ENCODE measurements at regions not wholly inside any gene's neighbourhood (a gene's known extent, or its start where the extent isn't known, plus 50 kb on each side); places are given as distances from the start of the nearest gene placed in this dataset.

GRCh38 chr6:98117068-98117467, 717.3 kb upstream of the POU3F2 start:
- CTCF ChIA-PET = no interaction called here
- Histone ChIP-seq H3K9me3 (replicated peaks; ENCODE audit: control insufficient read depth, insufficient read depth, low read length) (no peaks in the 10 kb centered on the region), H3K79me2 (ENCODE audit: control insufficient read depth, insufficient read depth, low read length) (no peaks in the 10 kb centered on the region), H3K27me3 (replicated peaks in 1 of 2; ENCODE audit: control insufficient read depth in 2 of 2, insufficient read depth in 2 of 2, low read length in 1 of 2) (no peaks in the 10 kb centered on the region), H4K20me1 (ENCODE audit: control insufficient read depth, insufficient read depth) (no peaks in the 10 kb centered on the region), H3K4me1 (ENCODE audit: control insufficient read depth, insufficient read depth, low read length) (no peaks in the 10 kb centered on the region), H3K9ac (ENCODE audit: control insufficient read depth, insufficient read depth, low read length) (no peak overlapping the region), H3K27ac (ENCODE audit: control insufficient read depth, insufficient read depth) (no peak overlapping the region), H2AFZ (ENCODE audit: control insufficient read depth, low read depth, low read length) (no peak overlapping the region), H3K36me3 (ENCODE audit: control insufficient read depth in 2 of 2, insufficient read depth in 2 of 2, low read length in 1 of 2) (no peaks in the 10 kb centered on the region), H3K4me3 (no peak overlapping the region), H3K4me2 (ENCODE audit: control insufficient read depth, insufficient read depth) (no peak overlapping the region)
- no TSS peak for BruUV-seq (replicated peaks)
- DNase-seq (ENCODE audit: low read depth, low spot score) (no peak), FAIRE-seq (no peak), ATAC-seq (no peak)
- SMC1A ChIA-PET (ENCODE audit: uncharacterized antibody, unreplicated experiment) = no interaction called here
- intact Hi-C loops (cut with micrococcal nuclease; ENCODE audit: unreplicated experiment) = no loop called here
- WGBS (ENCODE audit: insufficient coverage, insufficient replicate concordance, low lambda C conversion rate, missing lambda C conversion rate) = 30% methylated on average over 1 of the region's 1 CpG
- in situ Hi-C loops (cut with MboI) = no loop called here
- TF ChIP-seq YY1 (IDR thresholded peaks at IDR 0.05; ENCODE audit: low read depth, low read length) (no peak), SREBF1 (IDR thresholded peaks at IDR 0.05; ENCODE audit: low read length) (no peak), CBX5 (IDR thresholded peaks at IDR 0.05; ENCODE audit: low read depth) (no peak), ESRRA (IDR thresholded peaks at IDR 0.05; ENCODE audit: low read length) (no peak), NR2C1 (IDR thresholded peaks at IDR 0.05) (no peak), SMAD1 (IDR thresholded peaks at IDR 0.05; ENCODE audit: low read depth, partially characterized antibody) (no peak), IRF4 (IDR thresholded peaks at IDR 0.05; ENCODE audit: low read depth, low read length) (no peak), POLR2A (IDR thresholded peaks at IDR 0.05; ENCODE audit: low read depth, low read length) (no peak), USF1 (IDR thresholded peaks at IDR 0.05; ENCODE audit: borderline replicate concordance, extremely low read length, insufficient read depth, low read depth, low read length) (no peak), IRF5 (IDR thresholded peaks at IDR 0.05; ENCODE audit: borderline replicate concordance) (no peak), ZNF592 (IDR thresholded peaks at IDR 0.05) (no peak), JUNB (IDR thresholded peaks at IDR 0.05) (no peak), NBN (IDR thresholded peaks at IDR 0.05) (no peak), HDAC2 (IDR thresholded peaks at IDR 0.05) (no peak), NR2C2 (IDR thresholded peaks at IDR 0.05; ENCODE audit: borderline replicate concordance, control insufficient read depth, insufficient read length, low read depth) (no peak), USF2 (IDR thresholded peaks at IDR 0.05; ENCODE audit: borderline replicate concordance, low read depth, low read length) (no peak)
- POLR2A ChIA-PET = no interaction called here
- RAD21 ChIA-PET (ENCODE audit: unreplicated experiment) = no interaction called here

Measured in GM12878 (cell line).